ENCODE measurements at regions not wholly inside any gene's neighbourhood (a gene's known extent, or its start where the extent isn't known, plus 50 kb on each side); places are given as distances from the start of the nearest gene placed in this dataset.

DNA sequence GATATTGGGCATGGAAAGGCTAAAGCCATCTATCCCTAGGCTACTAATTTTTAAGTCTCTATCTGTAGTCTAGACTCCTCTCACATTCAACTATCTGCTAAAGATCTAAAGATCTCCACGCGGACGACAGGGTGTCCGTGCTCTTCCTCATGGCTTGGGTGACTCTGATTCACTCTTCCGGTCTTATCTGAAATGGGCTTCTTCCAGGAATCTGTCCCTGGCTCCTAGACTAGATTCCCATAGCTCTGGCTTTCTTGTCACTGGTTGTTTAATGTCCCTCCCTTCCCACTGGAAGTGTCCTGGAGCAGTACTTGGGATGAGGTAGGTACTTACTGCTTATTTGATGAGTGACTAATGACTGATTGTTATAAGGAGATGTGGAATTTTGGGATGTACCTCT is 62.0 kb upstream of the PODXL start:
- dilution Hi-C loops (cut with MboI; ENCODE audit: extremely low pct_ligation_motif_present, low sequenced_read_pairs), result no loop called here

DNA sequence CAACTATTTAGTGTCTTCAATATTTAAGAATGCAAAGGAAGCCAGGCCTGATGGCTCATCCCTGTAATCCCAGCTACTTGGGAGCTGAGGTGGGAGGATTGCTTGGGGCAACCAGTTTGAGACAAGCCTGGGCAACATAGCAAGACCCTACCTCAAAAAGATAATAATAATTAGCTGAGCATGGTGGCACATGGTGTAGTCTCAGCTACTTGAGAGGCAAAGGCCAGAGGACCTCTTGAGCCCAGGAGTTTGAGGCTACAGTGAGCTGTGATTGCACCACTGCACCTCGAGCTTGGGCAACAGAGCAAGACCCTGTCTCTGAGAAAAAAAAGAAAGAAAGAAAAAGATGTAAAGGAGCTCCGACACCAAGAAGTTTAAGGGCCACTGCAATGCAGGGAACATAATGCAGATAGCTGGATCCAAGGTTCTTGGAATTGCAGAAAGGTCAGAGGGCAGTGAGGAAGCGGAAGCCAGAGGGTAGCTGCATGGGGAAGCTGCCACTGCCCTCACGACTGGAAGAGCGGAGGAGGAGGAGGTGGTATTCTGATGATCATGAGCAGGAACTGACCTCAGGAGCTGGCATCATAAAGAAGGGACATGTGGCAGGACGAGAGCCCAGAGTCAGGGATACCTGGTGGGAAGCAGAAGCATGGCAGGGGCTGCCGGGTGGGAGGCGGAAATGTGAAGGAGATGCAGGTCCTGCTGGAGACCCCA is 60.2 kb upstream of the PODXL start:
- FAIRE-seq (no peak), DNase-seq (ENCODE audit: low read depth, low spot score) (no peak)
- no peaks in the 10 kb centered on the region for H4K20me1 ChIP-seq (ENCODE audit: control insufficient read depth, extremely low read depth, insufficient read depth, low read length)
- dilution Hi-C loops (cut with MboI; ENCODE audit: extremely low pct_ligation_motif_present, low sequenced_read_pairs), result no loop called here
- TF ChIP-seq EZH2 (IDR thresholded peaks at IDR 0.05; ENCODE audit: low read length), result no peak
- TF ChIP-seq, protein P1, sequence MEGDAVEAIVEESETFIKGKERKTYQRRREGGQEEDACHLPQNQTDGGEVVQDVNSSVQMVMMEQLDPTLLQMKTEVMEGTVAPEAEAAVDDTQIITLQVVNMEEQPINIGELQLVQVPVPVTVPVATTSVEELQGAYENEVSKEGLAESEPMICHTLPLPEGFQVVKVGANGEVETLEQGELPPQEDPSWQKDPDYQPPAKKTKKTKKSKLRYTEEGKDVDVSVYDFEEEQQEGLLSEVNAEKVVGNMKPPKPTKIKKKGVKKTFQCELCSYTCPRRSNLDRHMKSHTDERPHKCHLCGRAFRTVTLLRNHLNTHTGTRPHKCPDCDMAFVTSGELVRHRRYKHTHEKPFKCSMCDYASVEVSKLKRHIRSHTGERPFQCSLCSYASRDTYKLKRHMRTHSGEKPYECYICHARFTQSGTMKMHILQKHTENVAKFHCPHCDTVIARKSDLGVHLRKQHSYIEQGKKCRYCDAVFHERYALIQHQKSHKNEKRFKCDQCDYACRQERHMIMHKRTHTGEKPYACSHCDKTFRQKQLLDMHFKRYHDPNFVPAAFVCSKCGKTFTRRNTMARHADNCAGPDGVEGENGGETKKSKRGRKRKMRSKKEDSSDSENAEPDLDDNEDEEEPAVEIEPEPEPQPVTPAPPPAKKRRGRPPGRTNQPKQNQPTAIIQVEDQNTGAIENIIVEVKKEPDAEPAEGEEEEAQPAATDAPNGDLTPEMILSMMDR (optimal IDR thresholded peaks at IDR 0.05 in 1 of 3, IDR thresholded peaks at IDR 0.05 in 1 of 3, conservative IDR thresholded peaks at IDR 0.05 in 1 of 3; ENCODE audit: extremely low read depth in 1 of 3, insufficient read depth in 2 of 3, low read length in 3 of 3), result no peak
- no peak overlapping the region for H3K4me3 ChIP-seq (ENCODE audit: control insufficient read depth in 2 of 3, extremely low read depth in 1 of 3, insufficient read depth in 2 of 3, low read depth in 1 of 3, low read length in 3 of 3)
- H3K79me2 ChIP-seq (ENCODE audit: control insufficient read depth, insufficient read depth, low read length), result no peaks in the 10 kb centered on the region
- no peaks in the 10 kb centered on the region for H3K9me3 ChIP-seq (ENCODE audit: control insufficient read depth, low read depth, low read length)
- no peaks in the 10 kb centered on the region for H3K9me1 ChIP-seq (ENCODE audit: control insufficient read depth, extremely low read depth, insufficient read depth, low read length)
- H3K36me3 ChIP-seq (ENCODE audit: control insufficient read depth in 2 of 2, extremely low read depth in 1 of 2, insufficient read depth in 2 of 2, low read length in 2 of 2), result no peaks in the 10 kb centered on the region
- H3K9ac ChIP-seq (ENCODE audit: control insufficient read depth, extremely low read depth, insufficient read depth, low read length), result no peak overlapping the region
- H3K4me2 ChIP-seq (ENCODE audit: control insufficient read depth, extremely low read depth, insufficient read depth, low read depth, low read length), result no peak overlapping the region
- H3K4me1 ChIP-seq (ENCODE audit: control insufficient read depth, extremely low read depth, insufficient read depth, low read length), result peaks cover 9% of the 10 kb centered on the region
- no peak overlapping the region for H2AFZ ChIP-seq (ENCODE audit: control insufficient read depth, low read length)
- no peaks in the 10 kb centered on the region for H3K27me3 ChIP-seq (ENCODE audit: control insufficient read depth, extremely low read depth, insufficient read depth, low read length)
- H3K27ac ChIP-seq (ENCODE audit: control insufficient read depth, insufficient read depth, low read length), result no peak overlapping the region

More for the DNA sequence above, 62.0 kb upstream of the PODXL start:
- H3K36me3 ChIP-seq (ENCODE audit: control insufficient read depth in 2 of 2, extremely low read depth in 1 of 2, insufficient read depth in 2 of 2, low read length in 2 of 2), result no peaks in the 10 kb centered on the region
- H2AFZ ChIP-seq (ENCODE audit: control insufficient read depth, low read length), result no peak overlapping the region
- H3K4me1 ChIP-seq (ENCODE audit: control insufficient read depth, extremely low read depth, insufficient read depth, low read length), result peaks cover 9% of the 10 kb centered on the region
- H3K9ac ChIP-seq (ENCODE audit: control insufficient read depth, extremely low read depth, insufficient read depth, low read length), result no peak overlapping the region
- FAIRE-seq (no peak), DNase-seq (ENCODE audit: low read depth, low spot score) (no peak)
- H3K27me3 ChIP-seq (ENCODE audit: control insufficient read depth, extremely low read depth, insufficient read depth, low read length), result no peaks in the 10 kb centered on the region
- no peaks in the 10 kb centered on the region for H3K9me3 ChIP-seq (ENCODE audit: control insufficient read depth, low read depth, low read length)
- H3K4me3 ChIP-seq (ENCODE audit: control insufficient read depth in 2 of 3, extremely low read depth in 1 of 3, insufficient read depth in 2 of 3, low read depth in 1 of 3, low read length in 3 of 3), result no peak overlapping the region
- H3K27ac ChIP-seq (ENCODE audit: control insufficient read depth, insufficient read depth, low read length), result no peak overlapping the region
- no peak overlapping the region for H3K4me2 ChIP-seq (ENCODE audit: control insufficient read depth, extremely low read depth, insufficient read depth, low read depth, low read length)
- H4K20me1 ChIP-seq (ENCODE audit: control insufficient read depth, extremely low read depth, insufficient read depth, low read length), result no peaks in the 10 kb centered on the region
- H3K79me2 ChIP-seq (ENCODE audit: control insufficient read depth, insufficient read depth, low read length), result no peaks in the 10 kb centered on the region
- no peak for TF ChIP-seq EZH2 (IDR thresholded peaks at IDR 0.05; ENCODE audit: low read length)
- TF ChIP-seq, protein P1 (optimal IDR thresholded peaks at IDR 0.05 in 1 of 3, IDR thresholded peaks at IDR 0.05 in 1 of 3, conservative IDR thresholded peaks at IDR 0.05 in 1 of 3; ENCODE audit: extremely low read depth in 1 of 3, insufficient read depth in 2 of 3, low read length in 3 of 3), result no peak
- H3K9me1 ChIP-seq (ENCODE audit: control insufficient read depth, extremely low read depth, insufficient read depth, low read length), result no peaks in the 10 kb centered on the region
